ENCODE measurements at regions not wholly inside any gene's neighbourhood (a gene's known extent, or its start where the extent isn't known, plus 50 kb on each side); places are given as distances from the start of the nearest gene placed in this dataset.

- Mint-ChIP-seq H3K27me3 (no peaks in the 10 kb centered on the region), H3K27ac (no peak overlapping the region), H3K4me3 (no peak overlapping the region), H3K9me3 (no peaks in the 10 kb centered on the region), H3K4me1 (no peaks in the 10 kb centered on the region), H3K36me3 (no peaks in the 10 kb centered on the region)
- ATAC-seq (replicated peaks) (no peak), DNase-seq (no peak)
Measured at GRCh38 chr18:67954594-67954993, 438.1 kb upstream of the DSEL start.

GRCh38 chr18:67951137-67951536, 434.6 kb upstream of the DSEL start:
- H3K36me3 Mint-ChIP-seq, result no peaks in the 10 kb centered on the region
- ATAC-seq (replicated peaks), result no peak
- no peaks in the 10 kb centered on the region for H3K4me1 Mint-ChIP-seq
- no peak overlapping the region for H3K27ac Mint-ChIP-seq
- no peak overlapping the region for H3K4me3 Mint-ChIP-seq
- no peaks in the 10 kb centered on the region for H3K27me3 Mint-ChIP-seq
- no peak for DNase-seq
- no peaks in the 10 kb centered on the region for H3K9me3 Mint-ChIP-seq

- no peak for ATAC-seq (replicated peaks)
- no peak overlapping the region for H3K27ac Mint-ChIP-seq
- H3K36me3 Mint-ChIP-seq, result no peaks in the 10 kb centered on the region
- no peak for DNase-seq
- H3K4me1 Mint-ChIP-seq, result no peaks in the 10 kb centered on the region
- no peaks in the 10 kb centered on the region for H3K27me3 Mint-ChIP-seq
- no peaks in the 10 kb centered on the region for H3K9me3 Mint-ChIP-seq
- H3K4me3 Mint-ChIP-seq, result no peak overlapping the region
Measured at GRCh38 chr18:67938660-67939059, 422.1 kb upstream of the DSEL start.

- Mint-ChIP-seq H3K27ac (no peak overlapping the region), H3K36me3 (no peaks in the 10 kb centered on the region), H3K4me1 (no peaks in the 10 kb centered on the region), H3K9me3 (no peaks in the 10 kb centered on the region), H3K27me3 (no peaks in the 10 kb centered on the region), H3K4me3 (no peak overlapping the region)
- no peak for DNase-seq
- ATAC-seq (replicated peaks), result no peak
Measured at GRCh38 chr18:67935638-67936037, 419.1 kb upstream of the DSEL start.

- no peaks in the 10 kb centered on the region for H3K36me3 Mint-ChIP-seq
- no peaks in the 10 kb centered on the region for H3K27me3 Mint-ChIP-seq
- no peaks in the 10 kb centered on the region for H3K9me3 Mint-ChIP-seq
- H3K27ac Mint-ChIP-seq, result no peak overlapping the region
- ATAC-seq (replicated peaks) (no peak), DNase-seq (no peak)
- H3K4me1 Mint-ChIP-seq, result no peaks in the 10 kb centered on the region
- H3K4me3 Mint-ChIP-seq, result no peak overlapping the region
Measured at GRCh38 chr18:67933271-67933670, 416.8 kb upstream of the DSEL start.

- Mint-ChIP-seq H3K4me3 (no peak overlapping the region), H3K4me1 (no peaks in the 10 kb centered on the region), H3K27me3 (no peaks in the 10 kb centered on the region), H3K36me3 (no peaks in the 10 kb centered on the region), H3K27ac (no peak overlapping the region), H3K9me3 (no peaks in the 10 kb centered on the region)
- ATAC-seq (replicated peaks) (no peak), DNase-seq (no peak)
Measured at GRCh38 chr18:67932271-67932670, 415.8 kb upstream of the DSEL start.

GRCh38 chr18:67926929-67927864, 410.7 kb upstream of the DSEL start:
- Mint-ChIP-seq H3K27me3 (no peaks in the 10 kb centered on the region), H3K9me3 (no peaks in the 10 kb centered on the region), H3K27ac (no peak overlapping the region), H3K4me3 (no peak overlapping the region), H3K4me1 (no peaks in the 10 kb centered on the region), H3K36me3 (no peaks in the 10 kb centered on the region)
- ATAC-seq (replicated peaks), result no peak
- no peak for DNase-seq

GRCh38 chr18:67924656-67925055, 408.1 kb upstream of the DSEL start:
- Mint-ChIP-seq H3K4me1 (no peaks in the 10 kb centered on the region), H3K27me3 (no peaks in the 10 kb centered on the region), H3K4me3 (no peak overlapping the region), H3K36me3 (no peaks in the 10 kb centered on the region), H3K27ac (no peak overlapping the region), H3K9me3 (no peaks in the 10 kb centered on the region)
- DNase-seq, result no peak
- ATAC-seq (replicated peaks), result no peak

- Mint-ChIP-seq H3K4me1 (no peaks in the 10 kb centered on the region), H3K36me3 (no peaks in the 10 kb centered on the region), H3K4me3 (no peak overlapping the region), H3K27ac (no peak overlapping the region), H3K27me3 (no peaks in the 10 kb centered on the region), H3K9me3 (no peaks in the 10 kb centered on the region)
- no peak for ATAC-seq (replicated peaks)
- DNase-seq, result no peak
Measured at GRCh38 chr18:67919316-67919715, 402.8 kb upstream of the DSEL start.

- DNase-seq (no peak), ATAC-seq (replicated peaks) (no peak)
- Mint-ChIP-seq H3K4me3 (no peak overlapping the region), H3K36me3 (no peaks in the 10 kb centered on the region), H3K27me3 (no peaks in the 10 kb centered on the region), H3K4me1 (no peaks in the 10 kb centered on the region), H3K27ac (no peak overlapping the region), H3K9me3 (peaks cover 0 to 1% of the 10 kb centered on the region in 2 donors)
Measured at GRCh38 chr18:67916097-67916496, 399.6 kb upstream of the DSEL start.

GRCh38 chr18:67913040-67913439, 396.5 kb upstream of the DSEL start:
- no peaks in the 10 kb centered on the region for H3K36me3 Mint-ChIP-seq
- no peaks in the 10 kb centered on the region for H3K4me1 Mint-ChIP-seq
- no peak overlapping the region for H3K27ac Mint-ChIP-seq
- ATAC-seq (replicated peaks) (no peak), DNase-seq (no peak)
- peaks cover 0 to 1% of the 10 kb centered on the region in 2 donors for H3K9me3 Mint-ChIP-seq
- no peak overlapping the region for H3K4me3 Mint-ChIP-seq
- H3K27me3 Mint-ChIP-seq, result no peaks in the 10 kb centered on the region

- Mint-ChIP-seq H3K9me3 (peaks cover 0 to 2% of the 10 kb centered on the region in 2 donors), H3K36me3 (no peaks in the 10 kb centered on the region), H3K4me1 (no peaks in the 10 kb centered on the region), H3K4me3 (no peak overlapping the region), H3K27ac (no peak overlapping the region), H3K27me3 (no peaks in the 10 kb centered on the region)
- ATAC-seq (replicated peaks) (no peak), DNase-seq (no peak)
Measured at GRCh38 chr18:67901573-67901972, 385.1 kb upstream of the DSEL start.

GRCh38 chr18:67896451-67896850, 379.9 kb upstream of the DSEL start:
- ATAC-seq (replicated peaks), result no peak
- Mint-ChIP-seq H3K9me3 (no peaks in the 10 kb centered on the region), H3K36me3 (no peaks in the 10 kb centered on the region)

GRCh38 chr18:67893916-67894315, 377.4 kb upstream of the DSEL start:
- no peaks in the 10 kb centered on the region for H3K27me3 Mint-ChIP-seq
- no peaks in the 10 kb centered on the region for H3K4me1 Mint-ChIP-seq
- no peak overlapping the region for H3K4me3 Mint-ChIP-seq
- H3K36me3 Mint-ChIP-seq, result no peaks in the 10 kb centered on the region
- H3K9me3 Mint-ChIP-seq, result no peaks in the 10 kb centered on the region
- DNase-seq (no peak), ATAC-seq (replicated peaks) (no peak)
- H3K27ac Mint-ChIP-seq, result no peak overlapping the region

More at GRCh38 chr18:67896451-67896850, 379.9 kb upstream of the DSEL start:
- Mint-ChIP-seq H3K4me3 (no peak overlapping the region), H3K27ac (no peak overlapping the region), H3K4me1 (no peaks in the 10 kb centered on the region), H3K27me3 (no peaks in the 10 kb centered on the region)
- no peak for DNase-seq

GRCh38 chr18:67876871-67877270, 360.4 kb upstream of the DSEL start:
- H3K36me3 Mint-ChIP-seq, result no peaks in the 10 kb centered on the region
- no peak overlapping the region for H3K27ac Mint-ChIP-seq
- DNase-seq, result no peak
- H3K27me3 Mint-ChIP-seq, result no peaks in the 10 kb centered on the region
- no peak overlapping the region for H3K4me3 Mint-ChIP-seq
- H3K4me1 Mint-ChIP-seq, result no peaks in the 10 kb centered on the region
- no peaks in the 10 kb centered on the region for H3K9me3 Mint-ChIP-seq
- no peak for ATAC-seq (replicated peaks)
